ENCODE measurements at regions not wholly inside any gene's neighbourhood (a gene's known extent, or its start where the extent isn't known, plus 50 kb on each side); places are given as distances from the start of the nearest gene placed in this dataset.

- TF ChIP-seq REST (IDR thresholded peaks at IDR 0.05; ENCODE audit: low read depth) (no peak), FOSL1 (IDR thresholded peaks at IDR 0.05; ENCODE audit: low read depth) (no peak)
Measured at GRCh38 chr3:127469760-127470159, 120.8 kb downstream of the TPRA1 start (continued).

GRCh38 chr3:127467391-127467790, 123.1 kb downstream of the TPRA1 start:
- H3K4me3 ChIP-seq (replicated peaks in 1 of 2; ENCODE audit: low read depth in 1 of 2, low read length in 2 of 2) = no peak overlapping the region
- DNase-seq (ENCODE audit: low read depth, low spot score) = no peak
- no peak overlapping the region for H3K4me2 ChIP-seq (ENCODE audit: low read length)
- H3K27ac ChIP-seq (ENCODE audit: low read depth, low read length) = no peak overlapping the region
- ChIA-PET RAD21 (ENCODE audit: low non-redundant PET in 1 of 2, low total read pairs in 2 of 2, uncharacterized antibody in 2 of 2, unreplicated experiment in 2 of 2) (no interaction called here), POLR2A (no interaction called here), CTCF (no interaction called here)
- intact Hi-C loops (cut with micrococcal nuclease) = no loop called here
- no peaks in the 10 kb centered on the region for H3K27me3 ChIP-seq (ENCODE audit: insufficient read depth, low read length)
- no TSS peak for BruUV-seq (replicated peaks)
- TF ChIP-seq SRF (IDR thresholded peaks at IDR 0.05; ENCODE audit: low read depth) = no peak
- TF ChIP-seq CBX3 (IDR thresholded peaks at IDR 0.05; ENCODE audit: low read depth) = no peak
- no peak for TF ChIP-seq SP1 (IDR thresholded peaks at IDR 0.05; ENCODE audit: low read depth)
- TF ChIP-seq MAX (IDR thresholded peaks at IDR 0.05) = no peak
- no peak for TF ChIP-seq FOSL1 (IDR thresholded peaks at IDR 0.05; ENCODE audit: low read depth)
- no peak for TF ChIP-seq EZH2phosphoT487 (IDR thresholded peaks at IDR 0.05; ENCODE audit: borderline replicate concordance)
- no peak for TF ChIP-seq ATF3 (IDR thresholded peaks at IDR 0.05)
- no peak for TF ChIP-seq SIN3A (IDR thresholded peaks at IDR 0.05; ENCODE audit: low read depth)
- TF ChIP-seq POLR2A (IDR thresholded peaks at IDR 0.05; ENCODE audit: borderline replicate concordance, extremely low read depth, insufficient read depth, insufficient read length) = no peak
- TF ChIP-seq CEBPB (IDR thresholded peaks at IDR 0.05; ENCODE audit: low read depth) = no peak
- no peak for TF ChIP-seq EGR1 (IDR thresholded peaks at IDR 0.05; ENCODE audit: low read depth)
- TF ChIP-seq EZH2 (IDR thresholded peaks at IDR 0.05) = no peak
- no peak for TF ChIP-seq POLR2AphosphoS5 (IDR thresholded peaks at IDR 0.05; ENCODE audit: low read depth, low read length)
- no peak for TF ChIP-seq TCF7L2 (IDR thresholded peaks at IDR 0.05; ENCODE audit: borderline replicate concordance, extremely low read depth, insufficient read depth, insufficient read length)
- H2AFZ ChIP-seq (ENCODE audit: low read depth, low read length, poor library complexity, severe bottlenecking) = no peak overlapping the region
- no peaks in the 10 kb centered on the region for H3K79me2 ChIP-seq (ENCODE audit: insufficient read depth, low read length)
- no peaks in the 10 kb centered on the region for H3K36me3 ChIP-seq (ENCODE audit: control insufficient read depth in 1 of 2, insufficient read depth in 2 of 2, low read length in 2 of 2)
- no peaks in the 10 kb centered on the region for H3K9me3 ChIP-seq (ENCODE audit: control insufficient read depth in 1 of 2, insufficient read depth in 1 of 2, low read depth in 1 of 2, low read length in 2 of 2)
- no peak for ATAC-seq
- H4K20me1 ChIP-seq (ENCODE audit: insufficient read depth) = no peaks in the 10 kb centered on the region
- no peak overlapping the region for H3K9ac ChIP-seq (ENCODE audit: low read length)
- H3K4me1 ChIP-seq (ENCODE audit: control insufficient read depth in 1 of 2, insufficient read depth in 2 of 2, low read length in 2 of 2) = no peaks in the 10 kb centered on the region; a peak in 1 of 4 replicates
- no peaks in the 10 kb centered on the region for H3K9me2 ChIP-seq (ENCODE audit: insufficient read depth)

Data from HCT116 (cell line).